GM23338 (cell line): ENCODE measurements at regions not wholly inside any gene's neighbourhood (a gene's known extent, or its start where the extent isn't known, plus 50 kb on each side); places are given as distances from the start of the nearest gene placed in this dataset.

Experiments
- ATAC-seq: fragments of 200-7000 bp; cut with Tn5 transposase; 3 replicates; pipeline ENCODE4 v1.9.1; 2020
- DNase-seq: peaks from one replicate; pipeline ENCODE4 v3.0.0-alpha.2; 2015; ENCODE audit warnings: low spot score
- H2AFZ ChIP-seq: fragments of 200-600 bp; sonication (generic); 2 replicates; pipeline ENCODE4 v1.8.0; 2016; ENCODE audit warnings: antibody characterized with exemption, mild to moderate bottlenecking, moderate library complexity
- H3F3A ChIP-seq: fragments of 200-600 bp; sonication (generic); replicated peaks from 2 replicates; pipeline ENCODE4 v1.8.0; 2017; ENCODE audit warnings: antibody characterized with exemption, mixed run types, low read depth
- H3K27ac ChIP-seq: fragments of 200-600 bp; sonication (generic); 2 replicates; pipeline ENCODE4 v1.6.1; 2016; ENCODE audit warnings: low read depth
- H3K27me3 ChIP-seq: fragments of 200-600 bp; sonication (generic); 2 replicates; pipeline ENCODE4 v1.8.0; 2016; ENCODE audit warnings: mild to moderate bottlenecking, mixed run types, moderate library complexity; ENCODE audit not compliant: insufficient read depth
- H3K36me3 ChIP-seq: fragments of 200-600 bp; sonication (generic); 2 replicates; pipeline ENCODE4 v1.8.0; 2016; ENCODE audit warnings: mild to moderate bottlenecking; ENCODE audit not compliant: insufficient read depth
- H3K4me1 ChIP-seq: fragments of 200-600 bp; sonication (generic); 2 replicates; pipeline ENCODE4 v1.8.0; 2016; ENCODE audit warnings: mild to moderate bottlenecking, moderate library complexity; ENCODE audit not compliant: insufficient read depth
- H3K4me2 ChIP-seq: fragments of 200-600 bp; sonication (generic); 2 replicates; pipeline ENCODE4 v1.7.1; 2017; ENCODE audit warnings: mixed run types
- H3K4me3 ChIP-seq: fragments of 200-600 bp; sonication (generic); 2 replicates; pipeline ENCODE4 v1.6.1; 2016; ENCODE audit warnings: mixed run types
- H3K79me2 ChIP-seq: fragments of 200-600 bp; sonication (generic); replicated peaks from 2 replicates; pipeline ENCODE4 v1.8.0; 2017; ENCODE audit warnings: mild to moderate bottlenecking; ENCODE audit not compliant: insufficient read depth
- H3K9me2 ChIP-seq: fragments of 200-600 bp; sonication (generic); 2 replicates; pipeline ENCODE4 v1.8.0; 2017; ENCODE audit not compliant: insufficient read depth
- H4K20me1 ChIP-seq: fragments of 200-600 bp; sonication (generic); replicated peaks from 2 replicates; pipeline ENCODE4 v1.8.0; 2017; ENCODE audit warnings: mild to moderate bottlenecking; ENCODE audit not compliant: insufficient read depth
- H3K27ac Mint-ChIP-seq: 2 replicates; pipeline ENCODE4 v1.8.0; 2020; ENCODE audit warnings: inconsistent platforms, mild to moderate bottlenecking, moderate library complexity, mixed read lengths
- H3K27me3 Mint-ChIP-seq: 3 replicates; pipeline ENCODE4 v1.8.0; 2022; ENCODE audit warnings: low read depth, mild to moderate bottlenecking, moderate library complexity, mixed read lengths, inconsistent platforms; ENCODE audit not compliant: insufficient read depth, poor library complexity
- H3K36me3 Mint-ChIP-seq: 3 replicates; pipeline ENCODE4 v1.8.0; 2021; ENCODE audit warnings: low read depth, mild to moderate bottlenecking, inconsistent platforms, moderate library complexity, mixed read lengths
- H3K4me1 Mint-ChIP-seq: 3 replicates; pipeline ENCODE4 v1.8.0; 2020; ENCODE audit warnings: mild to moderate bottlenecking, inconsistent platforms, mixed read lengths
- H3K4me3 Mint-ChIP-seq: 3 replicates; pipeline ENCODE4 v1.8.0; 2021; ENCODE audit warnings: moderate library complexity, mild to moderate bottlenecking, inconsistent platforms, mixed read lengths
- H3K9me3 Mint-ChIP-seq: 3 replicates; pipeline ENCODE4 v1.8.0; 2020; ENCODE audit warnings: moderate library complexity, mild to moderate bottlenecking, inconsistent platforms, mixed read lengths
- EZH2 ChIP-seq: fragments of 200-600 bp; sonication (generic); IDR thresholded peaks from one replicate; pipeline ENCODE4 v1.8.0; 2017; ENCODE audit warnings: antibody characterized with exemption, mild to moderate bottlenecking, low read depth; ENCODE audit not compliant: unreplicated experiment
- JUNB ChIP-seq: IDR thresholded peaks from one replicate; pipeline ENCODE4 v1.6.1; 2016; ENCODE audit warnings: antibody characterized with exemption; ENCODE audit not compliant: unreplicated experiment
- NANOG ChIP-seq: IDR thresholded peaks from 2 replicates; pipeline ENCODE4 v1.6.1; 2016; ENCODE audit warnings: antibody characterized with exemption, borderline replicate concordance
- POLR2AphosphoS5 ChIP-seq: IDR thresholded peaks from 2 replicates; pipeline ENCODE4 v1.6.1; 2016; ENCODE audit warnings: antibody characterized with exemption, low read depth
- STAT1 ChIP-seq: IDR thresholded peaks from one replicate; pipeline ENCODE4 v1.6.1; 2016; ENCODE audit warnings: antibody characterized with exemption; ENCODE audit not compliant: unreplicated experiment
- ZNF331 ChIP-seq: fragments of 250-450 bp; sonication (Bioruptor Pico); IDR thresholded peaks from 2 replicates; pipeline ENCODE4 v1.5.0; 2020; ENCODE audit warnings: low read depth, mild to moderate bottlenecking, moderate library complexity
- TF ChIP-seq, protein P1 (sequence below): IDR thresholded peaks from 2 replicates; pipeline ENCODE4 v1.6.1; 2016; ENCODE audit warnings: antibody characterized with exemption
- TF ChIP-seq, protein P2 (sequence below), 2 experiments: fragments of 200-600 bp in 1 of 2; sonication (generic) in 1 of 2; conservative IDR thresholded peaks; 2 replicates each; pipeline versions ENCODE4 v1.5.1 to v1.6.1; 2016 to 2017; ENCODE audit warnings: antibody characterized with exemption in 2 of 2, low read depth in 2 of 2, mild to moderate bottlenecking in 2 of 2, moderate library complexity in 1 of 2

DNA sequence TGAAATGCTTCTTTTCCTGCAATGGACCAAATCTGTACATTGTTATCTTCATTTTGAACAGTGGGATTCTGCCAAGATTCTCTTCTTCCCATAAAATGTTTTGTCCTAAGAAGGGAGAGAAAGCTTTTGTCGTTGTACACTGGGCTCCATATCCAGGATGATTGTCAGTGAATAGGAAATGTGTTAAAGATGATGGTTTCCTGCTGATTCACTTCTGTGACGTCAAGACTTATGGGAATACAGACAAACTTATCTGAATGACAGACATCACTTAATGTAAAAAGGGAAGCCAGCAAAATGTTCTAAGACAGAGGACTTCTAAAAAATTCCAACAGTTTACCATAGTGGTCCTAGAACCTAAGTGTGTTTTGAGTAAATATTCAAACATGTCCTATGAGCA is 53.7 kb upstream of the HPF1 start:
- H3K36me3 Mint-ChIP-seq: no peaks in the 10 kb centered on the region
- H3K4me3 ChIP-seq: no peak overlapping the region
- H3K27me3 ChIP-seq: no peaks in the 10 kb centered on the region
- H3K4me1 Mint-ChIP-seq: no peaks in the 10 kb centered on the region
- H3K27ac Mint-ChIP-seq: no peak overlapping the region
- H3F3A ChIP-seq: no peaks in the 10 kb centered on the region
- H3K36me3 ChIP-seq: no peaks in the 10 kb centered on the region
- no peaks in the 10 kb centered on the region for H3K27me3 Mint-ChIP-seq
- no peaks in the 10 kb centered on the region; the same call in 1 of the 2 replicates for H3K9me2 ChIP-seq
- H3K79me2 ChIP-seq: no peaks in the 10 kb centered on the region
- no peaks in the 10 kb centered on the region for H4K20me1 ChIP-seq
- ATAC-seq: no peak
- no peak overlapping the region for H3K4me2 ChIP-seq
- H3K27ac ChIP-seq: no peak overlapping the region
- H3K4me3 Mint-ChIP-seq: no peak overlapping the region
- TF ChIP-seq EZH2 (no peak), POLR2AphosphoS5 (no peak), STAT1 (no peak), NANOG (no peak), JUNB (no peak), ZNF331 (CRISPR knock-in tag) (no peak)
- TF ChIP-seq, protein P1, sequence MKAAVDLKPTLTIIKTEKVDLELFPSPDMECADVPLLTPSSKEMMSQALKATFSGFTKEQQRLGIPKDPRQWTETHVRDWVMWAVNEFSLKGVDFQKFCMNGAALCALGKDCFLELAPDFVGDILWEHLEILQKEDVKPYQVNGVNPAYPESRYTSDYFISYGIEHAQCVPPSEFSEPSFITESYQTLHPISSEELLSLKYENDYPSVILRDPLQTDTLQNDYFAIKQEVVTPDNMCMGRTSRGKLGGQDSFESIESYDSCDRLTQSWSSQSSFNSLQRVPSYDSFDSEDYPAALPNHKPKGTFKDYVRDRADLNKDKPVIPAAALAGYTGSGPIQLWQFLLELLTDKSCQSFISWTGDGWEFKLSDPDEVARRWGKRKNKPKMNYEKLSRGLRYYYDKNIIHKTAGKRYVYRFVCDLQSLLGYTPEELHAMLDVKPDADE: no peak
- H3K9me3 Mint-ChIP-seq: no peaks in the 10 kb centered on the region
- no peak for DNase-seq
- no peaks in the 10 kb centered on the region for H3K4me1 ChIP-seq
- H2AFZ ChIP-seq: peak overlapping the region; percentile 14; the same call in 1 of the 2 replicates

DNA sequence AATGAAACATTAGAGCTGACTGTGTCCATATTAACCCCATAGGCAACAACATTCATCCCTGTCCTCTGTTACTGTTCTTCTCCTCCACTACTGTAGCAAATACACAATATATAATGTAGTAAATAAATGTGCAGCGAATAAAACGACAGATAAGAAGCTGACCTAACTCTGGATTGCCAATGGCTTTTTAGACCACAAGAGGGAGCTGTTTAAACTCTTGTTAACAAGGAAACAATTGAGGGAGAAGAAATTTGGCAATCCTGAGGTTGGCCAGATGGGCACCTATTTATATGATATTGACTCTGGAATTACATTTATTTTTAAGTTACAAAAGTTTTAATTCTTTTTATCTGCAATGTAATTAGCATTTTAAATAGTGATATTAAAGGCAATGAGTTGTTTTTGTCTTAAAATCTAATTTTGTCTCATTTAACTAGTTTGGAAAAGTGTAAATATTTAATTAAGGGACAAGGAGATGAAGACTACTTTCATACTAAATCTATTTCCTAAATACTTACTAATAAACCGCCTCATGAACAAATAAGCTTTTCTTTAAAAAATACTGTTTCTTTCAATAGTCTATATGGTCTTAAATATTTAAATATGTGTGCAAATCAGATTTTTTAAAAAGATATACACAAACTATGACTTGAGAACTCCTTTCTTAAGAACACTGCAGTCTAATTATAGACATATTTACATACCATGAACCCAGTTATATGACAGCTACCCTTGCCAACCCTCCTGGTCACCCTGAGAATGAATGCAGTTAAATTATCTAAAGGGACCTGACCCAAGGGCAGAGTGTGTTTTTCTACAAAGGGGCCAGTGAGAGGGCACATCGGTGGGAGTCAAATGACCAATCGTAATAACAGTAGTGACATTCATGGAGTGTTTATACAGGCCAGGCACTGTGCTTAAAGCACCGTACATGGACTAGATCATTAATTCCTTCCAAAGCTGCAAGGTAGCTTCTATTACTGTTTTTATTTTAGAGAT is 52.9 kb upstream of the HPF1 start:
- ATAC-seq (peak; percentile 64), DNase-seq (peak; percentile 93)
- Histone ChIP-seq H3K4me2 (no peak overlapping the region), H3K36me3 (0 out of 2 replicates have a peak, but pooled peaks cover 4% of the 10 kb centered on the region), H3K4me1 (no peaks in the 10 kb centered on the region), H3K4me3 (no peak overlapping the region), H3K27me3 (no peaks in the 10 kb centered on the region), H3K79me2 (no peaks in the 10 kb centered on the region), H3K9me2 (no peaks in the 10 kb centered on the region; the same call in 1 of the 2 replicates), H2AFZ (peak overlapping the region; percentile 14; the same call in 1 of the 2 replicates), H3F3A (no peaks in the 10 kb centered on the region), H4K20me1 (no peaks in the 10 kb centered on the region), H3K27ac (no peak overlapping the region)
- Mint-ChIP-seq H3K36me3 (no peaks in the 10 kb centered on the region), H3K9me3 (peaks cover 3% of the 10 kb centered on the region; the same call in 1 of the 3 replicates), H3K27ac (no peak overlapping the region), H3K4me1 (no peaks in the 10 kb centered on the region), H3K27me3 (no peaks in the 10 kb centered on the region), H3K4me3 (no peak overlapping the region)
- TF ChIP-seq, protein P2, sequence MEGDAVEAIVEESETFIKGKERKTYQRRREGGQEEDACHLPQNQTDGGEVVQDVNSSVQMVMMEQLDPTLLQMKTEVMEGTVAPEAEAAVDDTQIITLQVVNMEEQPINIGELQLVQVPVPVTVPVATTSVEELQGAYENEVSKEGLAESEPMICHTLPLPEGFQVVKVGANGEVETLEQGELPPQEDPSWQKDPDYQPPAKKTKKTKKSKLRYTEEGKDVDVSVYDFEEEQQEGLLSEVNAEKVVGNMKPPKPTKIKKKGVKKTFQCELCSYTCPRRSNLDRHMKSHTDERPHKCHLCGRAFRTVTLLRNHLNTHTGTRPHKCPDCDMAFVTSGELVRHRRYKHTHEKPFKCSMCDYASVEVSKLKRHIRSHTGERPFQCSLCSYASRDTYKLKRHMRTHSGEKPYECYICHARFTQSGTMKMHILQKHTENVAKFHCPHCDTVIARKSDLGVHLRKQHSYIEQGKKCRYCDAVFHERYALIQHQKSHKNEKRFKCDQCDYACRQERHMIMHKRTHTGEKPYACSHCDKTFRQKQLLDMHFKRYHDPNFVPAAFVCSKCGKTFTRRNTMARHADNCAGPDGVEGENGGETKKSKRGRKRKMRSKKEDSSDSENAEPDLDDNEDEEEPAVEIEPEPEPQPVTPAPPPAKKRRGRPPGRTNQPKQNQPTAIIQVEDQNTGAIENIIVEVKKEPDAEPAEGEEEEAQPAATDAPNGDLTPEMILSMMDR (conservative IDR thresholded peaks at IDR 0.05; ENCODE audit: low read depth in 2 of 2): peak; percentile 81 to 98
- TF ChIP-seq, protein P1: no peak
